ENCODE measurements at regions not wholly inside any gene's neighbourhood (a gene's known extent, or its start where the extent isn't known, plus 50 kb on each side); places are given as distances from the start of the nearest gene placed in this dataset.

- DNase-seq (ENCODE audit: low read depth in 1 of 2, low spot score in 2 of 2) (no peak), FAIRE-seq (no peak)
- Histone ChIP-seq H3K14ac (ENCODE audit: insufficient read length) (no peak overlapping the region), H4K91ac (replicated peaks; ENCODE audit: insufficient read length, low read length) (no peak overlapping the region), H2BK15ac (ENCODE audit: low read length) (no peak overlapping the region), H4K20me1 (replicated peaks in 1 of 2; ENCODE audit: control insufficient read depth in 1 of 2, insufficient read depth in 2 of 2, low read length in 2 of 2) (no peaks in the 10 kb centered on the region), H3K18ac (ENCODE audit: extremely low read depth, low read length) (no peak overlapping the region), H3K79me2 (ENCODE audit: control insufficient read depth in 1 of 2, insufficient read depth in 2 of 2, low read length in 2 of 2) (no peaks in the 10 kb centered on the region), H3K79me1 (ENCODE audit: low read depth, low read length) (no peaks in the 10 kb centered on the region), H2BK5ac (ENCODE audit: low read depth, low read length) (no peak overlapping the region), H3K23me2 (ENCODE audit: low read depth, low read length) (no peaks in the 10 kb centered on the region), H4K5ac (ENCODE audit: insufficient read length, low read depth, low read length) (no peak overlapping the region), H2BK20ac (ENCODE audit: low read length) (no peak overlapping the region), H4K8ac (ENCODE audit: extremely low read depth, insufficient read depth, low read length) (no peak overlapping the region), H2BK12ac (ENCODE audit: low read depth, low read length) (no peak overlapping the region), H3K4me3 (ENCODE audit: extremely low read depth in 1 of 4, insufficient read depth in 2 of 4, low read depth in 3 of 4, low read length in 4 of 4) (no peak overlapping the region), H3K56ac (replicated peaks; ENCODE audit: insufficient read length, low read depth, low read length) (no peak overlapping the region), H3K4me1 (replicated peaks in 1 of 4; ENCODE audit: control insufficient read depth in 3 of 4, insufficient read depth in 4 of 4, low read length in 3 of 4) (no peaks in the 10 kb centered on the region), H3K9ac (replicated peaks in 1 of 4; ENCODE audit: extremely low read depth in 1 of 4, low read depth in 3 of 4, low read length in 3 of 4) (no peak overlapping the region), H3K23ac (ENCODE audit: insufficient read length) (no peak overlapping the region), H3K4me2 (ENCODE audit: insufficient read depth in 1 of 2, low read depth in 2 of 2, low read length in 2 of 2) (no peak overlapping the region), H3K27me3 (replicated peaks in 1 of 4; ENCODE audit: control insufficient read depth in 3 of 4, extremely low read depth in 1 of 4, insufficient read depth in 3 of 4, low read length in 3 of 4) (no peaks in the 10 kb centered on the region), H3K9me3 (ENCODE audit: insufficient read depth in 2 of 2, low read depth in 1 of 2, low read length in 1 of 2) (no peaks in the 10 kb centered on the region), H3K36me3 (ENCODE audit: control insufficient read depth in 2 of 4, insufficient read depth in 4 of 4, low read length in 3 of 4) (no peaks in the 10 kb centered on the region), H2AFZ (ENCODE audit: low read length) (no peak overlapping the region), H3K4ac (replicated peaks; ENCODE audit: insufficient read length, low read depth, low read length) (no peak overlapping the region), H2BK120ac (replicated peaks; ENCODE audit: low read depth, low read length) (no peak overlapping the region), H2AK5ac (ENCODE audit: low read depth, low read length) (no peak overlapping the region), H3K27ac (ENCODE audit: low read depth, low read length) (no peak overlapping the region)
- POLR2A ChIA-PET (ENCODE audit: partially characterized antibody), result no interaction called here
- WGBS, 2 experiments (ENCODE audit: extremely low coverage in 1 of 2, insufficient coverage in 1 of 2, insufficient read length in 1 of 2, insufficient replicate concordance in 2 of 2, low coverage in 1 of 2, low lambda C conversion rate in 2 of 2, missing lambda C conversion rate in 1 of 2), result 91% methylated on average over 1 of the region's 1 CpG; no CpG with 5 or more reads in 1 of the 2 experiments
- CTCF ChIA-PET (ENCODE audit: partially characterized antibody), result no interaction called here
- no peak for TF ChIP-seq TAF7 (optimal IDR thresholded peaks at IDR 0.05; ENCODE audit: borderline replicate concordance, low read depth, low read length)
- TF ChIP-seq RXRA (IDR thresholded peaks at IDR 0.05; ENCODE audit: insufficient read depth, low read depth, low read length), result no peak
- TF ChIP-seq CBX5 (IDR thresholded peaks at IDR 0.05; ENCODE audit: low read depth, low read length), result no peak
- TF ChIP-seq BACH1 (IDR thresholded peaks at IDR 0.05; ENCODE audit: low read length), result no peak
- no peak for TF ChIP-seq RFX5 (IDR thresholded peaks at IDR 0.05; ENCODE audit: borderline replicate concordance, low read depth, low read length)
- TF ChIP-seq SAP30 (IDR thresholded peaks at IDR 0.05; ENCODE audit: insufficient read depth, insufficient replicate concordance, low read length), result no peak
- TF ChIP-seq EZH2 (IDR thresholded peaks at IDR 0.05; ENCODE audit: low read depth, low read length, severe bottlenecking), result no peak
- no peak for TF ChIP-seq SP1 (IDR thresholded peaks at IDR 0.05; ENCODE audit: low read depth, low read length)
- no peak for TF ChIP-seq USF2 (IDR thresholded peaks at IDR 0.05; ENCODE audit: low read length)
- no peak for TF ChIP-seq JUN (IDR thresholded peaks at IDR 0.05; ENCODE audit: low read depth, low read length)
- no peak for TF ChIP-seq POLR2A (IDR thresholded peaks at IDR 0.05; ENCODE audit: control extremely low read depth in 1 of 2, low read depth in 2 of 2, low read length in 2 of 2)
- no peak for TF ChIP-seq ATF3 (IDR thresholded peaks at IDR 0.05; ENCODE audit: insufficient read depth, low read depth, low read length)
- no peak for TF ChIP-seq CREB1 (IDR thresholded peaks at IDR 0.05)
- no peak for TF ChIP-seq BRCA1 (IDR thresholded peaks at IDR 0.05; ENCODE audit: low read depth, low read length)
Measured at GRCh38 chr6:20020526-20020925, 183.4 kb downstream of the ID4 start.

All from H1 (cell line).